ENCODE measurements at regions not wholly inside any gene's neighbourhood (a gene's known extent, or its start where the extent isn't known, plus 50 kb on each side); places are given as distances from the start of the nearest gene placed in this dataset.

GRCh38 chr6:166861961-166862286 is 94.4 kb downstream of the RNASET2 start:
- Histone ChIP-seq H3K36me3 (no peaks in the 10 kb centered on the region), H3K4me1 (peaks cover 0 to 29% (median 19%) of the 10 kb centered on the region in 4 donors), H3K27ac (peak overlapping the region; percentile 33 to 72 (median 54)), H3K27me3 (peaks cover 0 to 5% (median 0%) of the 10 kb centered on the region in 3 donors), H3K9me3 (no peaks in the 10 kb centered on the region), H3K4me3 (peak overlapping the region; percentile 53 to 75 (median 66))
- TF ChIP-seq EP300 (IDR thresholded peaks at IDR 0.05) (no peak), POLR2A (IDR thresholded peaks at IDR 0.05) (no peak), CTCF (IDR thresholded peaks at IDR 0.05) (no peak), POLR2AphosphoS5 (IDR thresholded peaks at IDR 0.05) (no peak)
- WGBS, 2 donors, result 1 to 4% methylated on average over 11 of the region's 11 CpGs
- intact Hi-C loops (cut with DNase I), result loop anchor here (2.0 to 10.0 kb wide), 3 partner anchors 75 to 125 kb away; partner anchors contain the start of gene RNASET2
- DNase-seq, result no peak

- WGBS, 2 donors, result 65 to 77% methylated on average over 5 of the region's 5 CpGs
- no peak for DNase-seq
- no peak for TF ChIP-seq EP300 (IDR thresholded peaks at IDR 0.05)
- TF ChIP-seq POLR2A (IDR thresholded peaks at IDR 0.05), result no peak
- TF ChIP-seq CTCF (IDR thresholded peaks at IDR 0.05), result no peak
- no peak for TF ChIP-seq POLR2AphosphoS5 (IDR thresholded peaks at IDR 0.05)
- Histone ChIP-seq H3K27ac (no peak overlapping the region), H3K4me3 (peak overlapping the region in 3 of 4 donors; percentile 53 to 75 (median 73)), H3K27me3 (peaks cover 0 to 5% (median 0%) of the 10 kb centered on the region in 3 donors), H3K9me3 (no peaks in the 10 kb centered on the region), H3K36me3 (no peaks in the 10 kb centered on the region), H3K4me1 (peaks cover 0 to 29% (median 19%) of the 10 kb centered on the region in 4 donors)
- intact Hi-C loops (cut with DNase I), result loop anchor here (5.0 to 10.0 kb wide), 2 partner anchors 93 to 126 kb away; partner anchors contain the start of gene RNASET2
These were observed 95.0 kb downstream of the RNASET2 start for GRCh38 chr6:166861304-166861703.

- TF ChIP-seq POLR2A (IDR thresholded peaks at IDR 0.05) (no peak), POLR2AphosphoS5 (IDR thresholded peaks at IDR 0.05) (no peak), EP300 (IDR thresholded peaks at IDR 0.05) (no peak), CTCF (IDR thresholded peaks at IDR 0.05) (no peak)
- H3K27ac ChIP-seq, result no peak overlapping the region
- no peak overlapping the region for H3K4me3 ChIP-seq
- peaks cover 0 to 5% (median 0%) of the 10 kb centered on the region in 3 donors for H3K27me3 ChIP-seq
- intact Hi-C loops (cut with DNase I), result loop anchor here (5.0 to 10.0 kb wide), 2 partner anchors 94 to 127 kb away; partner anchors contain the start of gene RNASET2
- no peaks in the 10 kb centered on the region for H3K36me3 ChIP-seq
- WGBS, 2 donors, result 60 to 63% methylated on average over 6 of the region's 6 CpGs
- H3K4me1 ChIP-seq, result peaks cover 0 to 29% (median 19%) of the 10 kb centered on the region in 4 donors
- no peaks in the 10 kb centered on the region for H3K9me3 ChIP-seq
- no peak for DNase-seq
These were observed 96.0 kb downstream of the RNASET2 start for GRCh38 chr6:166860392-166860791.

GRCh38 chr6:166855416-166855815 is 100.9 kb downstream of the RNASET2 start:
- H3K36me3 ChIP-seq, result no peaks in the 10 kb centered on the region
- no peaks in the 10 kb centered on the region for H3K9me3 ChIP-seq
- 89% methylated on average over 1 of the region's 1 CpG for WGBS, 2 donors
- H3K4me3 ChIP-seq, result no peak overlapping the region
- intact Hi-C loops (cut with DNase I), result no loop called here
- peaks cover 0 to 22% (median 4%) of the 10 kb centered on the region in 4 donors for H3K4me1 ChIP-seq
- TF ChIP-seq POLR2A (IDR thresholded peaks at IDR 0.05), result no peak
- TF ChIP-seq POLR2AphosphoS5 (IDR thresholded peaks at IDR 0.05), result no peak
- TF ChIP-seq CTCF (IDR thresholded peaks at IDR 0.05), result no peak
- TF ChIP-seq EP300 (IDR thresholded peaks at IDR 0.05), result no peak
- H3K27me3 ChIP-seq, result no peaks in the 10 kb centered on the region
- no peak for DNase-seq
- no peak overlapping the region for H3K27ac ChIP-seq
